T-cell (primary cell): ENCODE measurements at regions not wholly inside any gene's neighbourhood (a gene's known extent, or its start where the extent isn't known, plus 50 kb on each side); places are given as distances from the start of the nearest gene placed in this dataset.

Experiments used
- ATAC-seq, 4 experiments: fragments of 200-7000 bp in 3 of 4; fragments of 150-1000 bp in 1 of 4; cut with Tn5 transposase; replicated peaks in 1 of 4; 1 replicate in 3 of 4; 2 replicates in 1 of 4; pipeline ENCODE4 v1.10.0; 2021; ENCODE audit warnings: moderate library complexity in 3 of 4, mild to moderate bottlenecking in 2 of 4, moderate number of reproducible peaks in 1 of 4
- CTCF ChIA-PET, 2 donors: fragments of 300-600 bp; sonication (Branson Sonifier 250); formaldehyde crosslinking; loops; one replicate each; lab custom pipeline; 2022; ENCODE audit warnings: antibody characterized with exemption in 2 of 2; lab: Charles Lee
- POLR2A ChIA-PET, 2 donors: fragments of 300-600 bp; sonication (Branson Sonifier 250); formaldehyde crosslinking; loops; one replicate each; lab custom pipeline; 2022; ENCODE audit warnings: antibody characterized with exemption in 2 of 2; lab: Charles Lee
- DNase-seq, 35 experiments: peaks; one replicate each; pipeline versions ENCODE4 v3.0.0 to v3.0.0-alpha.2; 2013 to 2023
- H3K27ac ChIP-seq: one replicate; pipeline ENCODE4 v1.5.1; 2013; ENCODE audit warnings: low read length
- H3K27me3 ChIP-seq, 2 experiments: replicated peaks in 1 of 2; 1 replicate in 1 of 2; 2 replicates in 1 of 2; pipeline versions ENCODE4 v1.6.1 to v1.7.0; 2013; ENCODE audit warnings: low read length in 1 of 2, mixed read lengths in 1 of 2; ENCODE audit not compliant: control insufficient read depth in 2 of 2, insufficient read depth in 2 of 2; ENCODE audit errors: extremely low read depth in 1 of 2
- H3K36me3 ChIP-seq, 2 donors: 1 replicate in 1 of 2; 2 replicates in 1 of 2; pipeline versions ENCODE4 v1.6.1 to v1.7.0; 2013; ENCODE audit warnings: low read length in 1 of 2; ENCODE audit not compliant: control insufficient read depth in 2 of 2, insufficient read depth in 1 of 2; ENCODE audit errors: extremely low read depth in 1 of 2
- H3K4me1 ChIP-seq, 2 experiments: 1 replicate in 1 of 2; 2 replicates in 1 of 2; pipeline versions ENCODE4 v1.6.1 to v1.7.0; 2013; ENCODE audit warnings: low read length in 2 of 2, mixed read lengths in 1 of 2; ENCODE audit not compliant: insufficient read depth in 2 of 2, control insufficient read depth in 1 of 2; ENCODE audit errors: extremely low read depth in 1 of 2
- H3K4me3 ChIP-seq, 2 donors: 1 replicate in 1 of 2; 2 replicates in 1 of 2; pipeline versions ENCODE4 v1.5.1 to v1.7.0; 2013; ENCODE audit warnings: mild to moderate bottlenecking in 2 of 2, low read length in 1 of 2, moderate library complexity in 1 of 2; ENCODE audit not compliant: control insufficient read depth in 1 of 2; ENCODE audit errors: extremely low read depth in 1 of 2
- H3K9me3 ChIP-seq: 2 replicates; pipeline ENCODE4 v1.7.0; 2013
- H3K27ac Mint-ChIP-seq, 2 donors: one replicate each; pipeline ENCODE4 v1.8.0; 2020 to 2021; ENCODE audit warnings: mild to moderate bottlenecking in 2 of 2, mixed read lengths in 2 of 2
- H3K27me3 Mint-ChIP-seq, 2 donors: one replicate each; pipeline ENCODE4 v1.8.0; 2021 to 2022; ENCODE audit warnings: mixed read lengths in 2 of 2
- H3K36me3 Mint-ChIP-seq: one replicate; pipeline ENCODE4 v1.8.0; 2021; ENCODE audit warnings: mixed read lengths
- H3K4me1 Mint-ChIP-seq, 3 donors: one replicate each; pipeline ENCODE4 v1.8.0; 2020 to 2022; ENCODE audit warnings: mixed read lengths in 3 of 3, mild to moderate bottlenecking in 1 of 3
- H3K4me3 Mint-ChIP-seq, 3 donors: one replicate each; pipeline ENCODE4 v1.8.0; 2020 to 2022; ENCODE audit warnings: mild to moderate bottlenecking in 3 of 3, mixed read lengths in 3 of 3, moderate library complexity in 3 of 3
- H3K9me3 Mint-ChIP-seq, 3 donors: one replicate each; pipeline ENCODE4 v1.8.0; 2020 to 2022; ENCODE audit warnings: mixed read lengths in 3 of 3
- WGBS: methylation state at CpG from one replicate; pipeline ENCODE4 v1.1.5; 2013; ENCODE audit warnings: missing lambda C conversion rate; ENCODE audit not compliant: insufficient coverage; 5-methylcytosine and 5-hydroxymethylcytosine counted together

DNA sequence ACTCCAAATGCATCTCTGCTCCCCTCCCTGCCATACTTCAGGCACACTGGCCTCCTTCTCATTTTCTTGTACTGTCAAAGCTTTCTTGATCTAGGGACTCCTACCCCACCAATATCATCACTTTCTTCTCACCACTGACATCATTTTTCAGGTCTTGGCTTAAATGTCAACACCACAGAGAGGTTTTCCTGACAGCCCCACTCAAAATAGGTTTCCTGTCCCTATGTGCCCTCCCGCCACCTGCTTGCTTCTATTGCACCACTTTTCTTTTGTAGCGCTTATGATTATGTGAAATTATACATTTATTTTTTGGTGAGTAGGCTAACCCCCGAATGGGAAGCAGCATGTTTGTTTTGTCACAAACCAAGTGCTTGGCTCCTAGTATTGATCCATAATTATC lies 164.6 kb downstream of the NDFIP2 start:
- no peak overlapping the region for H3K4me3 Mint-ChIP-seq
- Histone ChIP-seq H3K9me3 (no peaks in the 10 kb centered on the region), H3K4me1 (no peaks in the 10 kb centered on the region), H3K4me3 (no peak overlapping the region), H3K27me3 (no peaks in the 10 kb centered on the region), H3K36me3 (no peaks in the 10 kb centered on the region), H3K27ac (no peak overlapping the region)
- DNase-seq: no peak
- H3K4me1 Mint-ChIP-seq: no peaks in the 10 kb centered on the region
- H3K9me3 Mint-ChIP-seq: no peaks in the 10 kb centered on the region
- H3K36me3 Mint-ChIP-seq: no peaks in the 10 kb centered on the region
- no peak overlapping the region for H3K27ac Mint-ChIP-seq
- peaks cover 7 to 13% of the 10 kb centered on the region in 2 donors for H3K27me3 Mint-ChIP-seq
- POLR2A ChIA-PET: no interaction called here
- CTCF ChIA-PET: no interaction called here
- WGBS: no CpG with 5 or more reads among the region's 3 CpGs
- ATAC-seq: no peak

- no peak overlapping the region for H3K4me3 ChIP-seq
- H3K4me1 Mint-ChIP-seq: no peaks in the 10 kb centered on the region
- no peaks in the 10 kb centered on the region for H3K36me3 Mint-ChIP-seq
- H3K4me3 Mint-ChIP-seq: no peak overlapping the region
- no peak overlapping the region for H3K27ac Mint-ChIP-seq
- H3K27ac ChIP-seq: no peak overlapping the region
- H3K27me3 ChIP-seq: no peaks in the 10 kb centered on the region
- ATAC-seq: no peak
- 64% methylated on average over 2 of the region's 3 CpGs for WGBS
- H3K9me3 ChIP-seq: no peaks in the 10 kb centered on the region
- H3K4me1 ChIP-seq: no peaks in the 10 kb centered on the region
- DNase-seq: no peak
- ChIA-PET POLR2A (no interaction called here), CTCF (no interaction called here)
- no peaks in the 10 kb centered on the region for H3K36me3 ChIP-seq
- peaks cover 7 to 13% of the 10 kb centered on the region in 2 donors for H3K27me3 Mint-ChIP-seq
- H3K9me3 Mint-ChIP-seq: no peaks in the 10 kb centered on the region
Measured at GRCh38 chr13:79642596-79642995, 161.6 kb downstream of the NDFIP2 start.

GRCh38 chr13:79637133-79637763 lies 156.3 kb downstream of the NDFIP2 start:
- CTCF ChIA-PET: no interaction called here
- Mint-ChIP-seq H3K4me1 (no peaks in the 10 kb centered on the region), H3K27me3 (no peaks in the 10 kb centered on the region)

DNA sequence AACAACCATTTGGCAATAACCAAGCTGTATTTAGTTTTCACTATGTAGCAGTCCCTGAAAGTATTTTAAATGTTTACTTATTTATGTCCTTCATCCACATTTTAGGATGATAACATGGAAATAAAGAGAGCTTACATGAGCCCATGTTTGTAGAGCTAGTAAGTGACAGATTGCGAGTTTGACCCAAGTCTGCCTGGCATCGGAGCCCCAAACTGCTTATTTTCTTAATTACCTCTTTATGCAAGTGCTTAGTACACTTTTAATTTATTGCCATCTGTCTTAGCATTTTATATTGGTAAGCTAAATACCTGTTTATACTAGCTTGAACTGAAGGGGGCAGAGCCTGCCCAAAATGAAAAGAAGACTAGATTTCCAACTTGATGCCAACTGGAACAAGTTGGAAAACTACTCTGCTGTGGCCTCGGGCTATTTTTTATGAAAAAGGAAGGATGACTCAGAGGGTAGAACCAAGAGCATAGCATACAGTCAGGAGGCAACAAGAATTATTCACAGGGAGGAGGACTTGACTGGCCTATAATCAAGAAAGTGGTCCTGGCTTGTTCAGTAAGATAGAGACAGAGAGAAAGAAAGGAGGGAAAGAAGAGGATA lies 150.2 kb downstream of the NDFIP2 start:
- H3K4me1 ChIP-seq: no peaks in the 10 kb centered on the region
- H3K27me3 Mint-ChIP-seq: peaks cover 0 to 2% of the 10 kb centered on the region in 2 donors

More at GRCh38 chr13:79637133-79637763, 156.3 kb downstream of the NDFIP2 start:
- POLR2A ChIA-PET: no interaction called here
- DNase-seq (no peak), ATAC-seq (no peak)
- H3K9me3 Mint-ChIP-seq: no peaks in the 10 kb centered on the region
- H3K4me3 Mint-ChIP-seq: no peak overlapping the region
- WGBS: no CpG with 5 or more reads among the region's 5 CpGs
- Histone ChIP-seq H3K9me3 (no peaks in the 10 kb centered on the region), H3K36me3 (no peaks in the 10 kb centered on the region), H3K27me3 (peaks cover 0 to 3% of the 10 kb centered on the region in 2 experiments), H3K27ac (no peak overlapping the region), H3K4me1 (no peaks in the 10 kb centered on the region), H3K4me3 (no peak overlapping the region)
- H3K27ac Mint-ChIP-seq: no peak overlapping the region
- no peaks in the 10 kb centered on the region for H3K36me3 Mint-ChIP-seq

GRCh38 chr13:79628463-79628862 lies 147.5 kb downstream of the NDFIP2 start:
- POLR2A ChIA-PET: no interaction called here
- Mint-ChIP-seq H3K36me3 (no peaks in the 10 kb centered on the region), H3K27ac (no peak overlapping the region), H3K9me3 (no peaks in the 10 kb centered on the region), H3K27me3 (peaks cover 2 to 4% of the 10 kb centered on the region in 2 donors), H3K4me3 (no peak overlapping the region), H3K4me1 (no peaks in the 10 kb centered on the region)
- Histone ChIP-seq H3K36me3 (no peaks in the 10 kb centered on the region), H3K27me3 (no peaks in the 10 kb centered on the region), H3K4me1 (no peaks in the 10 kb centered on the region), H3K27ac (no peak overlapping the region), H3K9me3 (no peaks in the 10 kb centered on the region), H3K4me3 (no peak overlapping the region)
- ATAC-seq (no peak), DNase-seq (no peak)
- WGBS: 79% methylated on average over 3 of the region's 4 CpGs
- CTCF ChIA-PET: no interaction called here

More for the DNA sequence above, 150.2 kb downstream of the NDFIP2 start:
- no peak overlapping the region for H3K4me3 Mint-ChIP-seq
- no peaks in the 10 kb centered on the region for H3K9me3 Mint-ChIP-seq
- ChIA-PET POLR2A (interaction anchor here in 1 of 2 donors (0.6 kb wide), 1 partner anchor 310 kb away, joined by 3 read pairs; no protein-coding TSS in a partner anchor), CTCF (interaction anchor here in 1 of 2 donors (1.0 kb wide), 1 partner anchor 13 kb away, joined by 7 read pairs; no protein-coding TSS in a partner anchor)
- ATAC-seq: no peak
- H3K4me1 Mint-ChIP-seq: no peaks in the 10 kb centered on the region
- no peak overlapping the region for H3K27ac Mint-ChIP-seq
- Histone ChIP-seq H3K4me3 (no peak overlapping the region), H3K36me3 (no peaks in the 10 kb centered on the region), H3K27me3 (peaks cover 0 to 3% of the 10 kb centered on the region in 2 experiments), H3K9me3 (no peaks in the 10 kb centered on the region), H3K27ac (no peak overlapping the region)
- DNase-seq: no peak
- H3K36me3 Mint-ChIP-seq: no peaks in the 10 kb centered on the region
- 13% methylated on average over 1 of the region's 3 CpGs for WGBS

GRCh38 chr13:79626924-79627323 lies 146.0 kb downstream of the NDFIP2 start:
- Mint-ChIP-seq H3K27me3 (peaks cover 4 to 5% of the 10 kb centered on the region in 2 donors), H3K4me1 (no peaks in the 10 kb centered on the region), H3K9me3 (no peaks in the 10 kb centered on the region), H3K36me3 (no peaks in the 10 kb centered on the region), H3K27ac (no peak overlapping the region), H3K4me3 (no peak overlapping the region)
- Histone ChIP-seq H3K36me3 (no peaks in the 10 kb centered on the region), H3K9me3 (no peaks in the 10 kb centered on the region), H3K27ac (no peak overlapping the region), H3K4me1 (no peaks in the 10 kb centered on the region), H3K27me3 (no peaks in the 10 kb centered on the region), H3K4me3 (no peak overlapping the region)
- no peak for ATAC-seq
- CTCF ChIA-PET: no interaction called here
- POLR2A ChIA-PET: no interaction called here
- WGBS: no CpG with 5 or more reads among the region's 6 CpGs
- no peak for DNase-seq
